SK-N-SH treated with all-trans-retinoic acid at 6 μM for 48 hours (cell line): ENCODE measurements at regions not wholly inside any gene's neighbourhood (a gene's known extent, or its start where the extent isn't known, plus 50 kb on each side); places are given as distances from the start of the nearest gene placed in this dataset.

Experiments used
- ARNTL ChIP-seq: fragments of 450-650 bp; formaldehyde crosslinking; IDR thresholded peaks from 2 replicates; pipeline ENCODE4 v1.5.0; 2020; ENCODE audit warnings: low read depth, mild to moderate bottlenecking, moderate library complexity, borderline replicate concordance
- CREB5 ChIP-seq: fragments of 250-450 bp; sonication (Bioruptor Pico); IDR thresholded peaks from 2 replicates; pipeline ENCODE4 v1.5.1; 2020; ENCODE audit warnings: low read depth, mild to moderate bottlenecking, moderate library complexity
- CSRNP3 ChIP-seq: fragments of 250-450 bp; sonication (Bioruptor Pico); IDR thresholded peaks from 2 replicates; pipeline ENCODE4 v1.5.1; 2021; ENCODE audit warnings: mild to moderate bottlenecking, moderate library complexity
- GLIS3 ChIP-seq: fragments of 250-450 bp; sonication (Bioruptor Pico); IDR thresholded peaks from 2 replicates; pipeline ENCODE4 v1.5.0; 2020; ENCODE audit warnings: mild to moderate bottlenecking, moderate library complexity
- PATZ1 ChIP-seq: fragments of 250-450 bp; sonication (Bioruptor Pico); IDR thresholded peaks from 2 replicates; pipeline ENCODE4 v1.8.0; 2020; ENCODE audit warnings: mild to moderate bottlenecking, moderate library complexity, borderline replicate concordance
- POU6F1 ChIP-seq: fragments of 250-450 bp; sonication (Bioruptor Pico); IDR thresholded peaks from 2 replicates; pipeline ENCODE4 v1.8.0; 2021; ENCODE audit warnings: low read depth, mild to moderate bottlenecking, moderate library complexity, borderline replicate concordance
- RARB ChIP-seq: fragments of 250-450 bp; sonication (Bioruptor Pico); IDR thresholded peaks from 2 replicates; pipeline ENCODE4 v1.8.0; 2021; ENCODE audit warnings: mild to moderate bottlenecking, moderate library complexity
- SNAI2 ChIP-seq: fragments of 250-450 bp; sonication (Bioruptor Pico); IDR thresholded peaks from 2 replicates; pipeline ENCODE4 v1.5.0; 2020; ENCODE audit warnings: mild to moderate bottlenecking, moderate library complexity
- ZC3H10 ChIP-seq: fragments of 250-450 bp; sonication (Bioruptor Pico); IDR thresholded peaks from 2 replicates; pipeline ENCODE4 v1.5.1; 2021; ENCODE audit warnings: mild to moderate bottlenecking, moderate library complexity
- ZFP3 ChIP-seq: fragments of 250-450 bp; sonication (Bioruptor Pico); IDR thresholded peaks from 2 replicates; pipeline ENCODE4 v1.5.0; 2020; ENCODE audit warnings: mild to moderate bottlenecking, moderate library complexity
- ZFP30 ChIP-seq: fragments of 450-650 bp; formaldehyde crosslinking; IDR thresholded peaks from 2 replicates; pipeline ENCODE4 v1.5.0; 2022; ENCODE audit warnings: mild to moderate bottlenecking, moderate library complexity
- ZNF565 ChIP-seq: fragments of 450-650 bp; formaldehyde crosslinking; conservative IDR thresholded peaks from 2 replicates; pipeline ENCODE4 v1.5.0; 2020; ENCODE audit warnings: low read depth, mild to moderate bottlenecking, moderate library complexity
- ZNF8 ChIP-seq: fragments of 450-650 bp; formaldehyde crosslinking; IDR thresholded peaks from 2 replicates; pipeline ENCODE4 v1.5.0; 2020; ENCODE audit warnings: mild to moderate bottlenecking, moderate library complexity

GRCh38 chr4:110808351-110808878 lies 185.5 kb upstream of the PITX2 start:
- TF ChIP-seq ZNF565 (CRISPR knock-in tag), result no peak
- TF ChIP-seq CSRNP3 (CRISPR knock-in tag), result no peak
- no peak for TF ChIP-seq PATZ1 (CRISPR knock-in tag)
- TF ChIP-seq ZNF8 (CRISPR knock-in tag), result no peak
- no peak for TF ChIP-seq CREB5 (CRISPR knock-in tag)
- no peak for TF ChIP-seq ARNTL (CRISPR knock-in tag)
- no peak for TF ChIP-seq RARB (CRISPR knock-in tag)
- TF ChIP-seq ZC3H10 (CRISPR knock-in tag), result no peak
- no peak for TF ChIP-seq SNAI2 (CRISPR knock-in tag)
- no peak for TF ChIP-seq GLIS3
- no peak for TF ChIP-seq ZFP30 (CRISPR knock-in tag)
- no peak for TF ChIP-seq ZFP3
- TF ChIP-seq POU6F1 (CRISPR knock-in tag), result no peak
